CD4-positive, alpha-beta T cell (primary cell): ENCODE measurements at regions not wholly inside any gene's neighbourhood (a gene's known extent, or its start where the extent isn't known, plus 50 kb on each side); places are given as distances from the start of the nearest gene placed in this dataset.

Source experiments
- ATAC-seq: fragments of 200-7000 bp; cut with Tn5 transposase; one replicate; pipeline ENCODE4 v1.10.0; 2022; ENCODE audit warnings: mild to moderate bottlenecking; ENCODE audit not compliant: poor library complexity
- CTCF ChIA-PET: fragments of 350-600 bp; sonication (Branson Sonifier 250); formaldehyde crosslinking; loops from one replicate; lab custom pipeline; 2021; ENCODE audit warnings: antibody characterized with exemption, inconsistent platforms; lab: Charles Lee
- POLR2A ChIA-PET: fragments of 350-600 bp; sonication (Branson Sonifier 250); formaldehyde crosslinking; loops from one replicate; lab custom pipeline; 2021; ENCODE audit warnings: antibody characterized with exemption, inconsistent platforms; lab: Charles Lee
- DNase-seq, 14 experiments: peaks; one replicate each; pipeline ENCODE4 v3.0.0-alpha.2; 2013 to 2020; ENCODE audit warnings: mixed read lengths in 2 of 14
- H3K27ac ChIP-seq, 2 donors: one replicate each; pipeline versions ENCODE4 v1.5.1 to v1.7.0; 2013; ENCODE audit warnings: low read length in 2 of 2, low read depth in 1 of 2, mild to moderate bottlenecking in 1 of 2
- H3K27me3 ChIP-seq, 2 experiments: 1 replicate in 1 of 2; 2 replicates in 1 of 2; pipeline versions ENCODE4 v1.6.1 to v1.7.0; 2013; ENCODE audit warnings: low read length in 2 of 2, control low read depth in 1 of 2, mild to moderate bottlenecking in 1 of 2, moderate library complexity in 1 of 2; ENCODE audit not compliant: insufficient read depth in 2 of 2, control insufficient read depth in 1 of 2
- H3K36me3 ChIP-seq: one replicate; pipeline ENCODE4 v1.6.1; 2013; ENCODE audit warnings: low read length, control low read depth; ENCODE audit not compliant: insufficient read depth
- H3K4me1 ChIP-seq: one replicate; pipeline ENCODE4 v1.6.1; 2013; ENCODE audit warnings: low read length, control low read depth; ENCODE audit not compliant: insufficient read depth
- H3K4me3 ChIP-seq: one replicate; pipeline ENCODE4 v1.5.1; 2013; ENCODE audit warnings: mild to moderate bottlenecking, low read length, moderate library complexity
- H3K9me3 ChIP-seq, 2 experiments: 1 replicate in 1 of 2; 2 replicates in 1 of 2; pipeline versions ENCODE4 v1.6.1 to v1.7.0; 2013; ENCODE audit warnings: low read length in 2 of 2, mild to moderate bottlenecking in 2 of 2, control low read depth in 1 of 2, moderate library complexity in 1 of 2; ENCODE audit not compliant: control insufficient read depth in 1 of 2, insufficient read depth in 1 of 2
- H3K27ac Mint-ChIP-seq: one replicate; pipeline ENCODE4 v1.8.0; 2020; ENCODE audit warnings: mixed read lengths
- H3K27me3 Mint-ChIP-seq: one replicate; pipeline ENCODE4 v1.8.0; 2021; ENCODE audit warnings: mixed read lengths
- H3K36me3 Mint-ChIP-seq: one replicate; pipeline ENCODE4 v1.8.0; 2021; ENCODE audit warnings: low read depth, mixed read lengths
- H3K4me1 Mint-ChIP-seq: one replicate; pipeline ENCODE4 v1.8.0; 2021; ENCODE audit warnings: low read depth, mixed read lengths
- H3K4me3 Mint-ChIP-seq: one replicate; pipeline ENCODE4 v1.8.0; 2020; ENCODE audit warnings: mild to moderate bottlenecking, mixed read lengths
- H3K9me3 Mint-ChIP-seq: one replicate; pipeline ENCODE4 v1.8.0; 2020; ENCODE audit warnings: mixed read lengths
- CTCF ChIP-seq: fragments of 200-600 bp; IDR thresholded peaks from one replicate; pipeline ENCODE4 v1.8.0; 2022; ENCODE audit warnings: antibody characterized with exemption, mild to moderate bottlenecking
- intact Hi-C, 2 experiments: fragments of 100-400 bp; cut with DNase I in 1 of 2; cut with micrococcal nuclease in 1 of 2; formaldehyde crosslinking; loops; one replicate each; pipeline versions ENCODE4 v1.15.1 to v1.9.0; 2023 to 2025; cut with DNase I, micrococcal nuclease

DNA sequence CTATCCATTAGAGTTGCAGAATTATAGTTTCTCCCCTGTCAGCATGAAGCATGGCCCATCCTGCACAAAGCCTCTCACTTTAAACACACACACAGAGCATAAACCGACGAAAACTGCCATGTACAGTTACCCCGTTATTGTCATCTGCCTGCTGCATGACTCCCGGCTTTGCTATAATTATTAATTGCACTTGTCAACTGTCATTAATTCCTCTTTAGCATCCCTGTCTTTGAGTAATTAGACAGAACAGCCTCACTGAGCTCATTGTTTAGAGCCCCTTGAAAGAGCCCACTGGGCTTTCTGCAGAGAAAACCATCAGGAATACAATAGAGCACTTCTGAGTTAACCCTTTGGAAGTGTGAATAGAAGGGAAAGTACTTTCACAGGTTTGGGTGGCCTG is 307.2 kb upstream of the SOX5 start:
- Histone ChIP-seq H3K9me3 (peaks cover 0 to 3% of the 10 kb centered on the region in 2 experiments), H3K36me3 (no peaks in the 10 kb centered on the region), H3K27ac (no peak overlapping the region), H3K4me1 (no peaks in the 10 kb centered on the region), H3K4me3 (no peak overlapping the region), H3K27me3 (no peaks in the 10 kb centered on the region)
- no peaks in the 10 kb centered on the region for H3K36me3 Mint-ChIP-seq
- intact Hi-C loops: no loop called here
- H3K9me3 Mint-ChIP-seq: no peaks in the 10 kb centered on the region
- POLR2A ChIA-PET: no interaction called here
- no peaks in the 10 kb centered on the region for H3K27me3 Mint-ChIP-seq
- no peaks in the 10 kb centered on the region for H3K4me1 Mint-ChIP-seq
- CTCF ChIA-PET: no interaction called here
- H3K27ac Mint-ChIP-seq: no peak overlapping the region
- ATAC-seq (no peak), DNase-seq (no peak)
- H3K4me3 Mint-ChIP-seq: no peak overlapping the region
- no peak for TF ChIP-seq CTCF

DNA sequence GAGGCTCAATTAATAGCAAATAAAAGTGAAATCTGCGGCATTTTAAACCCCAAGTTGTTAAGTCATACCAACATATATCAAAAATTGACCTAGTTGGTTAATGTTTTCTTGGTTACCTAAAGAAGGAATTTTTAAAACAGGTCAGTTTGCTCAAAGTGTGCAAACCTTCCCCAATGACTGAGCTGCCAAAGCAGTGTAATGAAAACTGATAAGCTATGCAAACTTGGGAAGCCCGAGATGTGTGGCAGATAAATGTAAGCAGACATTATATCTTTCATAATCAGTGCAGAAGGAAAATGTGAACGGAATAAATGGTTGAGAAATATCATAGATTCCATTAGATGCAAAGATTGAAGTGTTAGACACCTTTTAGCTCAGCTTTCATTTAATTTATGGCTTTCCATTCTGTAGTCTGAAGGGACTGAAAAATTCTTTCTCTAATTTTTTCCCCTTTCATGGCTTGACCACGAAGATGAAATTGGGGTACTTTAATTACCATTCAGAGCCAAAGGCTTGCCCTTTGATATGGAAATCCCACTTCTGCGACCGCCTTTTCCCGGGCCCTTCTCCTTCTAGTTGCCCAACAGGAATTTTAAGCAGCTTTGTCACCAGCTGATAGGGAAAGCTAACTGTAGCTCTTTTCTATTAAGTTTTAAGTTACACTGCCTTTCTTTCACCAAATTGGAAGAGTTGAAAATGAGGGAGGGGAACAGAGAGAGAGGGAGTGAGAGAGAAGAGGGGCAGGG is 306.6 kb upstream of the SOX5 start:
- H3K27ac ChIP-seq: no peak overlapping the region
- no peak for TF ChIP-seq CTCF
- no peak overlapping the region for H3K27ac Mint-ChIP-seq
- intact Hi-C loops: no loop called here
- POLR2A ChIA-PET: no interaction called here
- no peaks in the 10 kb centered on the region for H3K27me3 Mint-ChIP-seq
- no peaks in the 10 kb centered on the region for H3K4me1 ChIP-seq
- H3K9me3 Mint-ChIP-seq: no peaks in the 10 kb centered on the region
- no peak overlapping the region for H3K4me3 ChIP-seq
- H3K4me1 Mint-ChIP-seq: no peaks in the 10 kb centered on the region
- CTCF ChIA-PET: no interaction called here
- H3K27me3 ChIP-seq: no peaks in the 10 kb centered on the region
- no peak overlapping the region for H3K4me3 Mint-ChIP-seq
- ATAC-seq: no peak
- DNase-seq: no peak
- H3K36me3 Mint-ChIP-seq: no peaks in the 10 kb centered on the region
- H3K9me3 ChIP-seq: peaks cover 0 to 3% of the 10 kb centered on the region in 2 experiments
- H3K36me3 ChIP-seq: no peaks in the 10 kb centered on the region

- no peak overlapping the region for H3K4me3 Mint-ChIP-seq
- H3K9me3 ChIP-seq: no peaks in the 10 kb centered on the region
- H3K27ac ChIP-seq: no peak overlapping the region
- ChIA-PET POLR2A (no interaction called here), CTCF (no interaction called here)
- H3K36me3 ChIP-seq: no peaks in the 10 kb centered on the region
- H3K27ac Mint-ChIP-seq: no peak overlapping the region
- DNase-seq: no peak
- no peak for TF ChIP-seq CTCF
- H3K4me1 ChIP-seq: no peaks in the 10 kb centered on the region
- H3K4me1 Mint-ChIP-seq: no peaks in the 10 kb centered on the region
- H3K36me3 Mint-ChIP-seq: no peaks in the 10 kb centered on the region
- H3K4me3 ChIP-seq: no peak overlapping the region
- H3K9me3 Mint-ChIP-seq: no peaks in the 10 kb centered on the region
- no peak for ATAC-seq
- intact Hi-C loops: no loop called here
- no peaks in the 10 kb centered on the region for H3K27me3 ChIP-seq
- H3K27me3 Mint-ChIP-seq: no peaks in the 10 kb centered on the region
Measured at GRCh38 chr12:24252602-24253001, 303.1 kb upstream of the SOX5 start.
